Caco-2 (cell line): ENCODE measurements at regions not wholly inside any gene's neighbourhood (a gene's known extent, or its start where the extent isn't known, plus 50 kb on each side); places are given as distances from the start of the nearest gene placed in this dataset.

Experiments
- BruUV-seq: library from RNA; stranded (reverse); fragments of 400-500 nt; replicated peaks from 2 replicates; lab custom pipeline; 2021; lab: Mats Ljungman, UMichigan
- CTCF ChIA-PET: fragments of 300-600 bp; sonication (Branson Sonifier 250); formaldehyde crosslinking; loops from one replicate; lab custom pipeline; 2022; ENCODE audit warnings: antibody characterized with exemption; lab: Charles Lee
- POLR2A ChIA-PET: fragments of 300-600 bp; sonication (Branson Sonifier 250); formaldehyde crosslinking; loops from one replicate; lab custom pipeline; 2022; ENCODE audit warnings: antibody characterized with exemption; lab: Charles Lee
- DNase-seq, 2 experiments: peaks; one replicate each; pipeline versions ENCODE4 v3.0.0 to v3.0.0-alpha.2; 2020 to 2022
- H3K27me3 ChIP-seq: replicated peaks from 2 replicates; pipeline ENCODE4 v1.6.0; 2011; ENCODE audit warnings: low read length; ENCODE audit not compliant: control insufficient read depth, insufficient read depth
- H3K36me3 ChIP-seq: 2 replicates; pipeline ENCODE4 v1.5.1; 2011; ENCODE audit warnings: low read length; ENCODE audit not compliant: control insufficient read depth, insufficient read depth
- H3K4me1 ChIP-seq: fragments of 250-450 bp; sonication (Bioruptor Pico); 2 replicates; pipeline ENCODE4 v1.5.1; 2020; ENCODE audit warnings: mild to moderate bottlenecking
- H3K4me3 ChIP-seq: 2 replicates; pipeline ENCODE4 v1.5.1; 2011; ENCODE audit warnings: low read depth, mild to moderate bottlenecking, control low read depth, low read length
- H3K9me3 ChIP-seq: fragments of 250-450 bp; sonication (Bioruptor Pico); 2 replicates; pipeline ENCODE4 v1.5.1; 2020; ENCODE audit warnings: mild to moderate bottlenecking, moderate library complexity
- H3K27ac Mint-ChIP-seq: one replicate; pipeline ENCODE4 v1.8.0; 2022; ENCODE audit warnings: mixed read lengths; ENCODE audit not compliant: unreplicated experiment
- H3K27me3 Mint-ChIP-seq: one replicate; pipeline ENCODE4 v1.8.0; 2022; ENCODE audit warnings: mixed read lengths; ENCODE audit not compliant: insufficient read depth, unreplicated experiment
- H3K36me3 Mint-ChIP-seq: one replicate; pipeline ENCODE4 v1.8.0; 2022; ENCODE audit warnings: mild to moderate bottlenecking, mixed read lengths; ENCODE audit not compliant: insufficient read depth, unreplicated experiment
- H3K4me1 Mint-ChIP-seq: one replicate; pipeline ENCODE4 v1.8.0; 2022; ENCODE audit warnings: low read depth, mixed read lengths; ENCODE audit not compliant: unreplicated experiment
- H3K4me3 Mint-ChIP-seq: one replicate; pipeline ENCODE4 v1.8.0; 2022; ENCODE audit warnings: mild to moderate bottlenecking, moderate library complexity, mixed read lengths; ENCODE audit not compliant: unreplicated experiment
- H3K9me3 Mint-ChIP-seq: one replicate; pipeline ENCODE4 v1.8.0; 2022; ENCODE audit warnings: mixed read lengths; ENCODE audit not compliant: unreplicated experiment
- intact Hi-C: fragments of 100-400 bp; cut with micrococcal nuclease; formaldehyde crosslinking; loops from one replicate; pipeline ENCODE4 v1.10.0; 2022; ENCODE audit not compliant: unreplicated experiment
- TF ChIP-seq, protein P1 (sequence below), 2 experiments: fragments of 200-600 bp in 1 of 2; IDR thresholded peaks; 1 replicate in 1 of 2; 2 replicates in 1 of 2; pipeline versions ENCODE4 v1.5.1 to v1.8.0; 2011 to 2022; ENCODE audit warnings: antibody characterized with exemption in 1 of 2, control low read depth in 1 of 2, inconsistent platforms in 1 of 2, low read depth in 1 of 2, low read length in 1 of 2, mild to moderate bottlenecking in 1 of 2, moderate library complexity in 1 of 2; ENCODE audit not compliant: insufficient read depth in 1 of 2, severe bottlenecking in 1 of 2, unreplicated experiment in 1 of 2

DNA sequence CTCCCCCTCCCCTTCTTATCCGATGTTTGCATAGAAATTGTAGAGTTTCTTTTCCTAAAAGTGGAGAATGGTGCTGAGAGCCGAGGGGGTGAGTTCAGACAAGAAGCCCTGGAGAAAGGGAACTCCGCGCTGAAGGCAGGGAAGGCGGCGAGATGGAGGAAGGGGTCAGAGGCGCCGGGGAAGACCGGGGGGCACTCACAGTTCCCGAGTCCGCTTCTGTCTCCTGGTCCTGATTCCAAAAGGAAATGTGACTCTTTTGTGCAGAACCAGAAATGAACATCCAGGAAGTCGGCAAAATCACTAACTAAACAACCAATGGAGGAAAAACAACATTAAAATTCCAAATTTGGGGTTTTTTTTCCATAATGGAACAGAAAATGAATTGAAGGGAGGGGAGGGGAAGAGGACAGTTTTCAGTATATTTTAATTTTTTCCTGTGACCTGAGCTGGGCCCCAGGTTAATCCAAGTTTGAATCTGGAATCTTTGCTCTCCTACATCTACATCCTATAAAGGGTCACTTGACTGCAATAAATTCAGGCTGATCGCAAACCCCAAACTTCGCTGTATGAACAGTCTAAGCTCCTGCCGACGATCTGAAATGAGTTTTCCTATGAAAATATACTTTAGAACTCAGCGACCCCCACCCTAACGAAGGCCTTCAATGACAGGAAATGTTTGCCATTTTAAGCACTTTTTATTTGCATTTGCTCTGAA lies 252.3 kb downstream of the C16orf95 start:
- no peaks in the 10 kb centered on the region for H3K9me3 ChIP-seq
- DNase-seq: no peak
- Mint-ChIP-seq H3K9me3 (no peaks in the 10 kb centered on the region), H3K27me3 (peaks cover 26% of the 10 kb centered on the region), H3K4me1 (no peaks in the 10 kb centered on the region), H3K4me3 (no peak overlapping the region), H3K36me3 (no peaks in the 10 kb centered on the region), H3K27ac (no peak overlapping the region)
- H3K27me3 ChIP-seq: no peaks in the 10 kb centered on the region
- no peaks in the 10 kb centered on the region for H3K4me1 ChIP-seq
- no peak overlapping the region for H3K4me3 ChIP-seq
- BruUV-seq: no TSS peak
- TF ChIP-seq, protein P1, sequence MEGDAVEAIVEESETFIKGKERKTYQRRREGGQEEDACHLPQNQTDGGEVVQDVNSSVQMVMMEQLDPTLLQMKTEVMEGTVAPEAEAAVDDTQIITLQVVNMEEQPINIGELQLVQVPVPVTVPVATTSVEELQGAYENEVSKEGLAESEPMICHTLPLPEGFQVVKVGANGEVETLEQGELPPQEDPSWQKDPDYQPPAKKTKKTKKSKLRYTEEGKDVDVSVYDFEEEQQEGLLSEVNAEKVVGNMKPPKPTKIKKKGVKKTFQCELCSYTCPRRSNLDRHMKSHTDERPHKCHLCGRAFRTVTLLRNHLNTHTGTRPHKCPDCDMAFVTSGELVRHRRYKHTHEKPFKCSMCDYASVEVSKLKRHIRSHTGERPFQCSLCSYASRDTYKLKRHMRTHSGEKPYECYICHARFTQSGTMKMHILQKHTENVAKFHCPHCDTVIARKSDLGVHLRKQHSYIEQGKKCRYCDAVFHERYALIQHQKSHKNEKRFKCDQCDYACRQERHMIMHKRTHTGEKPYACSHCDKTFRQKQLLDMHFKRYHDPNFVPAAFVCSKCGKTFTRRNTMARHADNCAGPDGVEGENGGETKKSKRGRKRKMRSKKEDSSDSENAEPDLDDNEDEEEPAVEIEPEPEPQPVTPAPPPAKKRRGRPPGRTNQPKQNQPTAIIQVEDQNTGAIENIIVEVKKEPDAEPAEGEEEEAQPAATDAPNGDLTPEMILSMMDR (IDR thresholded peaks at IDR 0.05; ENCODE audit: insufficient read depth in 1 of 2, low read depth in 1 of 2, low read length in 1 of 2, severe bottlenecking in 1 of 2, unreplicated experiment in 1 of 2): no peak
- intact Hi-C loops: loop anchor here (5.0 to 10.0 kb wide), 2 partner anchors 210 to 488 kb away; partner anchors contain the start of gene FOXL1
- ChIA-PET CTCF (interaction anchor here (0.5 kb wide), 1 partner anchor 489 kb away, joined by 7 read pairs; no protein-coding TSS in a partner anchor), POLR2A (no interaction called here)
- no peaks in the 10 kb centered on the region for H3K36me3 ChIP-seq

DNA sequence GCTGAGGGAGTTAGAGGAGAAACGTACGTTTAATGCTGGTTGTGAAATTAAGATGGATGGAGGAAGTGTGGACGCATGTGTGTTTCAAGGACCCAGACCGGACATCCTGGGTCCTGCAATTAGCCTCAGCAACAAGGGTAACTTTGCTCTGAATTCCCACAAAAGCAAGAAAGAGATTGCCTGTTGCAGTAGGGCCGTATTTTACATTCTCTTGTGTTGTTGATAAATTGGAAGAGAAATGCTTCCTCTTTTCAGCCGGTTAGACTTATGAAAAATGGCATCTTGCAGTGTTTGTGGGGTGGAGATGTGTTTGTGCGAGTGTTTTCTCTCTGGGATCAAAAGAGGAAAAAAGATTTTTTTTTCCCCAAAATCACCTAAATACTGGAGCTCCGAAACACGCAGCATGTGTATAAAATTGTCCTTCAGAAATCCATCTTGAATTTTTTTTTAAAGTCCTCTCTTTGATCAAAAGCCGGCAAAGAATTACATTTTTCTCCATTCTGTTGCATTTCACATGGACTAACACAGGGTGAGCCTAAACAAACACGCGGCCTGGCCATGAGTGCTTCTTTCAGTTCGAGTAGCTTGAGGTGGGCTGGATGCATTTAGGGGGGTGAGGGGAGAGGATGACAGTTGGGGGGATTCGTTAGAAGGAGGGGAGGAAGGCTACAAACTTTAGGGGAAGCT lies 251.6 kb downstream of the C16orf95 start:
- Mint-ChIP-seq H3K4me1 (no peaks in the 10 kb centered on the region), H3K27me3 (peaks cover 26% of the 10 kb centered on the region)
- CTCF ChIA-PET: interaction anchor here (0.5 to 0.7 kb wide), 2 partner anchors 489 kb away, joined by 4 to 7 read pairs; no protein-coding TSS in a partner anchor

More for the DNA sequence above, 251.6 kb downstream of the C16orf95 start:
- BruUV-seq: no TSS peak
- no peak overlapping the region for H3K27ac Mint-ChIP-seq
- POLR2A ChIA-PET: no interaction called here
- no peak for DNase-seq
- TF ChIP-seq, protein P1 (IDR thresholded peaks at IDR 0.05; ENCODE audit: insufficient read depth in 1 of 2, low read depth in 1 of 2, low read length in 1 of 2, severe bottlenecking in 1 of 2, unreplicated experiment in 1 of 2): no peak
- intact Hi-C loops: loop anchor here (10.0 kb wide), 1 partner anchor 209 kb away; no protein-coding TSS in a partner anchor
- Histone ChIP-seq H3K4me3 (no peak overlapping the region), H3K36me3 (no peaks in the 10 kb centered on the region), H3K9me3 (no peaks in the 10 kb centered on the region), H3K4me1 (no peaks in the 10 kb centered on the region), H3K27me3 (0 out of 2 replicates have a peak, but pooled peaks cover 1% of the 10 kb centered on the region)
- no peaks in the 10 kb centered on the region for H3K9me3 Mint-ChIP-seq
- H3K4me3 Mint-ChIP-seq: no peak overlapping the region
- no peaks in the 10 kb centered on the region for H3K36me3 Mint-ChIP-seq
